ENCODE measurements at regions not wholly inside any gene's neighbourhood (a gene's known extent, or its start where the extent isn't known, plus 50 kb on each side); places are given as distances from the start of the nearest gene placed in this dataset.

- DNase-seq = no peak
- Mint-ChIP-seq H3K4me1 (ENCODE audit: low read depth, unreplicated experiment) (no peaks in the 10 kb centered on the region), H3K4me3 (ENCODE audit: unreplicated experiment) (no peak overlapping the region), H3K27ac (ENCODE audit: unreplicated experiment) (no peak overlapping the region), H3K36me3 (ENCODE audit: unreplicated experiment) (no peaks in the 10 kb centered on the region), H3K9me3 (ENCODE audit: unreplicated experiment) (no peaks in the 10 kb centered on the region), H3K27me3 (ENCODE audit: unreplicated experiment) (no peaks in the 10 kb centered on the region)
- TF ChIP-seq CTCF (IDR thresholded peaks at IDR 0.05; ENCODE audit: partially characterized antibody, unreplicated experiment) = no peak
Measured at GRCh38 chr5:91521785-91522184, 138.7 kb upstream of the ARRDC3 start.

GRCh38 chr5:91521334-91521733 lies 138.2 kb upstream of the ARRDC3 start:
- Mint-ChIP-seq H3K36me3 (ENCODE audit: unreplicated experiment) (no peaks in the 10 kb centered on the region), H3K4me1 (ENCODE audit: low read depth, unreplicated experiment) (no peaks in the 10 kb centered on the region), H3K27ac (ENCODE audit: unreplicated experiment) (no peak overlapping the region), H3K27me3 (ENCODE audit: unreplicated experiment) (no peaks in the 10 kb centered on the region), H3K4me3 (ENCODE audit: unreplicated experiment) (no peak overlapping the region), H3K9me3 (ENCODE audit: unreplicated experiment) (no peaks in the 10 kb centered on the region)
- no peak for DNase-seq
- TF ChIP-seq CTCF (IDR thresholded peaks at IDR 0.05; ENCODE audit: partially characterized antibody, unreplicated experiment) = no peak

DNA sequence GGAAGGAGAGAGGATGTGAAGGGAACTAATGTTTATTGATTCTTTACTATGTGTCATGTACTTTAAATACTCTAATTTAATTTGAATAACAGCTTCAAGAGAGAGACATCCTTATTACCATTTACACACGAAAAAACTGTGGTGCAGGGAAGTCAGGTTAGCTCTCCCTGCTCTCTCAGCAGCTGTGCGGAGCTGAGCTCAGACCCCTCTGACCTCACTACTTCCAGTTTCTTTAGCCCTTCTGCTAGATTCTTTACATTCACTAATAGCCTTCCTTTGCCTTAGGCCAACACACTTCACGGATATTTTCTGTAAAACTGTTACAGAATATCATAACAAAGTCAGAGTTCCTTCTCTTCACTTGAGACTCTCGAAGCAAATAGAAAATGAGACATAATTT lies 131.3 kb upstream of the ARRDC3 start:
- Mint-ChIP-seq H3K36me3 (ENCODE audit: unreplicated experiment) (no peaks in the 10 kb centered on the region), H3K9me3 (ENCODE audit: unreplicated experiment) (no peaks in the 10 kb centered on the region), H3K27ac (ENCODE audit: unreplicated experiment) (no peak overlapping the region), H3K4me3 (ENCODE audit: unreplicated experiment) (no peak overlapping the region), H3K27me3 (ENCODE audit: unreplicated experiment) (no peaks in the 10 kb centered on the region), H3K4me1 (ENCODE audit: low read depth, unreplicated experiment) (no peaks in the 10 kb centered on the region)
- DNase-seq = no peak
- no peak for TF ChIP-seq CTCF (IDR thresholded peaks at IDR 0.05; ENCODE audit: partially characterized antibody, unreplicated experiment)

- Mint-ChIP-seq H3K4me1 (ENCODE audit: low read depth, unreplicated experiment) (no peaks in the 10 kb centered on the region), H3K27me3 (ENCODE audit: unreplicated experiment) (no peaks in the 10 kb centered on the region), H3K27ac (ENCODE audit: unreplicated experiment) (no peak overlapping the region), H3K9me3 (ENCODE audit: unreplicated experiment) (no peaks in the 10 kb centered on the region), H3K36me3 (ENCODE audit: unreplicated experiment) (no peaks in the 10 kb centered on the region), H3K4me3 (ENCODE audit: unreplicated experiment) (no peak overlapping the region)
- no peak for DNase-seq
- TF ChIP-seq CTCF (IDR thresholded peaks at IDR 0.05; ENCODE audit: partially characterized antibody, unreplicated experiment) = no peak
Measured at GRCh38 chr5:91503321-91503720, 120.2 kb upstream of the ARRDC3 start.

GRCh38 chr5:91500758-91501157 lies 117.6 kb upstream of the ARRDC3 start:
- no peaks in the 10 kb centered on the region for H3K4me1 Mint-ChIP-seq (ENCODE audit: low read depth, unreplicated experiment)
- TF ChIP-seq CTCF (IDR thresholded peaks at IDR 0.05; ENCODE audit: partially characterized antibody, unreplicated experiment) = no peak
- H3K36me3 Mint-ChIP-seq (ENCODE audit: unreplicated experiment) = no peaks in the 10 kb centered on the region
- H3K9me3 Mint-ChIP-seq (ENCODE audit: unreplicated experiment) = no peaks in the 10 kb centered on the region
- no peaks in the 10 kb centered on the region for H3K27me3 Mint-ChIP-seq (ENCODE audit: unreplicated experiment)
- no peak for DNase-seq
- no peak overlapping the region for H3K4me3 Mint-ChIP-seq (ENCODE audit: unreplicated experiment)
- H3K27ac Mint-ChIP-seq (ENCODE audit: unreplicated experiment) = no peak overlapping the region

Data from glutamatergic neuron (in vitro differentiated cells).